ENCODE measurements at regions not wholly inside any gene's neighbourhood (a gene's known extent, or its start where the extent isn't known, plus 50 kb on each side); places are given as distances from the start of the nearest gene placed in this dataset.
"Not testable (repeated sequence)": the region's sequence is repeated elsewhere in the genome, so short reads cannot be mapped to it uniquely, and the experiment has no call there.

- no peak for DNase-seq
These were observed 68.9 kb downstream of the CYP26B1 start for GRCh38 chr2:72078773-72079172.

- no peak for DNase-seq
These were observed 69.9 kb downstream of the CYP26B1 start for GRCh38 chr2:72077702-72078169.

- DNase-seq: not testable (repeated sequence)
These were observed 74.3 kb downstream of the CYP26B1 start for GRCh38 chr2:72073373-72073772.

- not testable (repeated sequence) for DNase-seq
These were observed 83.5 kb downstream of the CYP26B1 start for GRCh38 chr2:72064197-72064596.

GRCh38 chr2:72062336-72062735 is 85.3 kb downstream of the CYP26B1 start:
- DNase-seq: no peak

- DNase-seq: peak in 1 of 2 donors; percentile 2
These were observed 90.4 kb downstream of the CYP26B1 start for GRCh38 chr2:72057308-72057707.

- no peak for DNase-seq
These were observed 95.6 kb downstream of the CYP26B1 start for GRCh38 chr2:72051971-72052505.

GRCh38 chr2:72051204-72051603 is 96.5 kb downstream of the CYP26B1 start:
- DNase-seq: no peak

- DNase-seq: no peak
These were observed 96.9 kb downstream of the CYP26B1 start for GRCh38 chr2:72050734-72051133.

GRCh38 chr2:72048881-72049477 is 98.7 kb downstream of the CYP26B1 start:
- DNase-seq: no peak

GRCh38 chr2:72043985-72044384 is 103.7 kb downstream of the CYP26B1 start:
- DNase-seq: no peak

GRCh38 chr2:72041638-72042111 is 106.0 kb downstream of the CYP26B1 start:
- DNase-seq: no peak

- DNase-seq: no peak
These were observed 106.8 kb downstream of the CYP26B1 start for GRCh38 chr2:72040629-72041571.

- DNase-seq: no peak
These were observed 109.1 kb downstream of the CYP26B1 start for GRCh38 chr2:72038524-72038923.

- no peak for DNase-seq
These were observed 110.4 kb downstream of the CYP26B1 start for GRCh38 chr2:72037261-72037666.

GRCh38 chr2:72036595-72036994 is 111.1 kb downstream of the CYP26B1 start:
- DNase-seq: no peak

- DNase-seq: no peak
These were observed 111.5 kb downstream of the CYP26B1 start for GRCh38 chr2:72036173-72036545.

- no peak for DNase-seq
These were observed 112.0 kb downstream of the CYP26B1 start for GRCh38 chr2:72035518-72036172.

- no peak for DNase-seq
These were observed 113.1 kb downstream of the CYP26B1 start for GRCh38 chr2:72034353-72035095.

GRCh38 chr2:72033636-72034035 is 114.0 kb downstream of the CYP26B1 start:
- DNase-seq: no peak

GRCh38 chr2:72032481-72033041 is 115.1 kb downstream of the CYP26B1 start:
- DNase-seq: no peak
